Kasumi-1 (cell line): ENCODE measurements at regions not wholly inside any gene's neighbourhood (a gene's known extent, or its start where the extent isn't known, plus 50 kb on each side); places are given as distances from the start of the nearest gene placed in this dataset.
A peak's percentile ranks its signal among the peaks of the same experiment; 100 is the strongest.

ENCODE experiments used
- DNase-seq, 2 experiments: peaks; one replicate each; lab custom pipeline; 2025; lab: John Stamatoyannopoulos, UW

- DNase-seq: no peak
These were observed 133.8 kb upstream of the LMO4 start for GRCh38 chr1:87194856-87195255.

- DNase-seq: no peak
These were observed 132.4 kb upstream of the LMO4 start for GRCh38 chr1:87196110-87196827.

- no peak for DNase-seq
These were observed 131.5 kb upstream of the LMO4 start for GRCh38 chr1:87197156-87197555.

GRCh38 chr1:87197641-87198040 lies 131.0 kb upstream of the LMO4 start:
- no peak for DNase-seq

GRCh38 chr1:87200875-87201638 lies 127.6 kb upstream of the LMO4 start:
- no peak for DNase-seq

- no peak for DNase-seq
These were observed 126.9 kb upstream of the LMO4 start for GRCh38 chr1:87201768-87202167.

- DNase-seq: no peak
These were observed 126.2 kb upstream of the LMO4 start for GRCh38 chr1:87202451-87202850.

- no peak for DNase-seq
These were observed 125.6 kb upstream of the LMO4 start for GRCh38 chr1:87202922-87203655.

- DNase-seq: no peak
These were observed 124.8 kb upstream of the LMO4 start for GRCh38 chr1:87203904-87204303.

- DNase-seq: no peak
These were observed 124.2 kb upstream of the LMO4 start for GRCh38 chr1:87204441-87204840.

GRCh38 chr1:87204921-87205320 lies 123.8 kb upstream of the LMO4 start:
- DNase-seq: no peak

GRCh38 chr1:87206044-87206831 lies 122.4 kb upstream of the LMO4 start:
- no peak for DNase-seq

GRCh38 chr1:87208080-87208479 lies 120.6 kb upstream of the LMO4 start:
- DNase-seq: no peak

GRCh38 chr1:87208931-87209330 lies 119.7 kb upstream of the LMO4 start:
- peak in 1 of 2 experiments; percentile 21 for DNase-seq

- DNase-seq: no peak
These were observed 118.5 kb upstream of the LMO4 start for GRCh38 chr1:87210151-87210550.

GRCh38 chr1:87212431-87213134 lies 116.1 kb upstream of the LMO4 start:
- DNase-seq: no peak

- DNase-seq: no peak
These were observed 115.6 kb upstream of the LMO4 start for GRCh38 chr1:87213135-87213515.

GRCh38 chr1:87215592-87215991 lies 113.1 kb upstream of the LMO4 start:
- DNase-seq: no peak

- DNase-seq: no peak
These were observed 110.1 kb upstream of the LMO4 start for GRCh38 chr1:87218618-87219017.

GRCh38 chr1:87219141-87219540 lies 109.5 kb upstream of the LMO4 start:
- DNase-seq: no peak

GRCh38 chr1:87219626-87220025 lies 109.1 kb upstream of the LMO4 start:
- peak in 1 of 2 experiments; percentile 23 for DNase-seq
